Upper lobe of left lung (tissue), 4 donors: ENCODE measurements at regions not wholly inside any gene's neighbourhood (a gene's known extent, or its start where the extent isn't known, plus 50 kb on each side); places are given as distances from the start of the nearest gene placed in this dataset.

Experiments used
- POLR2A ChIP-seq, 4 donors: fragments of 450-650 bp; IDR thresholded peaks; one replicate each; pipeline ENCODE4 v1.5.1; 2016 to 2017; ENCODE audit warnings: antibody characterized with exemption in 4 of 4, mild to moderate bottlenecking in 2 of 4
- POLR2AphosphoS5 ChIP-seq, 2 donors: sonication (generic); formaldehyde crosslinking; IDR thresholded peaks; one replicate each; pipeline ENCODE4 v1.5.1; 2017; ENCODE audit warnings: antibody characterized with exemption in 2 of 2
- TF ChIP-seq, protein P1 (sequence below), 6 experiments: fragments of 450-650 bp in 4 of 6; fragments of 200-600 bp in 2 of 6; sonication (generic) in 2 of 6; IDR thresholded peaks; one replicate each; pipeline ENCODE4 v1.5.1; 2016 to 2019; ENCODE audit warnings: antibody characterized with exemption in 6 of 6

DNA sequence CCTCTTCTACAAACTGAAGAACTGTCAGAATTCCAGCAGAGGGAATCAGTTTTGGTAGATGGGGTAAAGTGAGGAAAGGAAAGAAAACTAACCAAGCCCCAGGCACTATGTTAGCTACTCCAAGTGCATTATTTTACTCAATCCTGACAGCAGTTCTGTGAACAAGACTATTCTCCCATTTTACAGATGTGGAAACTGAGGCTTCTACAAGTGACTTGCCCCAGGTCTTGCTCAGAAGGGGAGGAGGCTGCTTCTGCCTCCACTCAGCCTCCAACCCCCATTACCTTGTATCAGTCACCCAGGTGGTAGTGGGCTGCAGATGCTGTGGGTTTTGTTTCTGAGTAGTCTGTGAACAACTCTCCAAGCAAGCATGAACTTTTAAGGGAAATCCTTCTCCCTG lies 315.2 kb upstream of the MAF start:
- TF ChIP-seq, protein P1, sequence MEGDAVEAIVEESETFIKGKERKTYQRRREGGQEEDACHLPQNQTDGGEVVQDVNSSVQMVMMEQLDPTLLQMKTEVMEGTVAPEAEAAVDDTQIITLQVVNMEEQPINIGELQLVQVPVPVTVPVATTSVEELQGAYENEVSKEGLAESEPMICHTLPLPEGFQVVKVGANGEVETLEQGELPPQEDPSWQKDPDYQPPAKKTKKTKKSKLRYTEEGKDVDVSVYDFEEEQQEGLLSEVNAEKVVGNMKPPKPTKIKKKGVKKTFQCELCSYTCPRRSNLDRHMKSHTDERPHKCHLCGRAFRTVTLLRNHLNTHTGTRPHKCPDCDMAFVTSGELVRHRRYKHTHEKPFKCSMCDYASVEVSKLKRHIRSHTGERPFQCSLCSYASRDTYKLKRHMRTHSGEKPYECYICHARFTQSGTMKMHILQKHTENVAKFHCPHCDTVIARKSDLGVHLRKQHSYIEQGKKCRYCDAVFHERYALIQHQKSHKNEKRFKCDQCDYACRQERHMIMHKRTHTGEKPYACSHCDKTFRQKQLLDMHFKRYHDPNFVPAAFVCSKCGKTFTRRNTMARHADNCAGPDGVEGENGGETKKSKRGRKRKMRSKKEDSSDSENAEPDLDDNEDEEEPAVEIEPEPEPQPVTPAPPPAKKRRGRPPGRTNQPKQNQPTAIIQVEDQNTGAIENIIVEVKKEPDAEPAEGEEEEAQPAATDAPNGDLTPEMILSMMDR (IDR thresholded peaks at IDR 0.05) = no peak
- TF ChIP-seq POLR2A (IDR thresholded peaks at IDR 0.05) (no peak), POLR2AphosphoS5 (IDR thresholded peaks at IDR 0.05) (no peak)
